ENCODE measurements at regions not wholly inside any gene's neighbourhood (a gene's known extent, or its start where the extent isn't known, plus 50 kb on each side); places are given as distances from the start of the nearest gene placed in this dataset.

- TF ChIP-seq CTCF (IDR thresholded peaks at IDR 0.05) (no peak), POLR2AphosphoS5 (IDR thresholded peaks at IDR 0.05) (no peak), POLR2A (IDR thresholded peaks at IDR 0.05) (no peak)
Measured at GRCh38 chr5:43997647-43998272, 391.5 kb downstream of the FGF10 start.
